ENCODE measurements at regions not wholly inside any gene's neighbourhood (a gene's known extent, or its start where the extent isn't known, plus 50 kb on each side); places are given as distances from the start of the nearest gene placed in this dataset.

GRCh38 chr10:114771749-114772148 is 49.8 kb upstream of the FHIP2A start:
- DNase-seq, result no peak

All from fibroblast of skin of abdomen (primary cell).